K562 (cell line): ENCODE measurements at regions not wholly inside any gene's neighbourhood (a gene's known extent, or its start where the extent isn't known, plus 50 kb on each side); places are given as distances from the start of the nearest gene placed in this dataset.

Experiments used
- CAMTA2 ChIP-seq: fragments of 250-450 bp; sonication (Bioruptor Pico); conservative IDR thresholded peaks from 2 replicates; pipeline ENCODE4 v1.5.1; 2022
- CTCF ChIP-seq, 3 experiments: IDR thresholded peaks in 2 of 3; conservative IDR thresholded peaks in 1 of 3; 2 replicates each; pipeline ENCODE4 v1.5.1; 2011 to 2012; ENCODE audit warnings: low read length in 3 of 3, mild to moderate bottlenecking in 3 of 3, control low read depth in 2 of 3, improper control_type of control experiment in 1 of 3, inconsistent platforms in 1 of 3, low read depth in 1 of 3, mixed read lengths in 1 of 3, moderate library complexity in 1 of 3; ENCODE audit not compliant: insufficient read depth in 2 of 3
- E2F1 ChIP-seq: sonication (generic); formaldehyde crosslinking; IDR thresholded peaks from 2 replicates; pipeline ENCODE4 v1.8.1; 2023; ENCODE audit warnings: mild to moderate bottlenecking, missing genetic modification reagents, moderate library complexity
- ETV6 ChIP-seq, 3 experiments: fragments of 150-350 bp in 1 of 3; sonication (generic) in 1 of 3; formaldehyde crosslinking in 1 of 3; IDR thresholded peaks; 2 replicates each; pipeline versions ENCODE4 v1.6.1 to v1.8.0; 2014 to 2022; ENCODE audit warnings: borderline replicate concordance in 2 of 3, low read depth in 2 of 3, antibody characterized with exemption in 1 of 3, low read length in 1 of 3, mild to moderate bottlenecking in 1 of 3, missing genetic modification reagents in 1 of 3
- EZH2 ChIP-seq: IDR thresholded peaks from 2 replicates; pipeline ENCODE4 v1.6.1; 2012; ENCODE audit warnings: low read depth, mild to moderate bottlenecking, inconsistent platforms, low read length, borderline replicate concordance
- MNT ChIP-seq, 2 experiments: fragments of 450-650 bp; conservative IDR thresholded peaks; 2 replicates each; pipeline ENCODE4 v1.6.1; 2017; ENCODE audit warnings: mild to moderate bottlenecking in 2 of 2, moderate library complexity in 2 of 2
- RB1 ChIP-seq: fragments of 450-650 bp; IDR thresholded peaks from 2 replicates; pipeline ENCODE4 v1.6.1; 2017; ENCODE audit warnings: low read depth, mild to moderate bottlenecking
- TCF7 ChIP-seq: sonication (generic); IDR thresholded peaks from 2 replicates; pipeline ENCODE4 v1.6.1; 2016; ENCODE audit warnings: antibody characterized with exemption, borderline replicate concordance
- ZBTB7A ChIP-seq: IDR thresholded peaks from 2 replicates; pipeline ENCODE4 v1.6.1; 2011; ENCODE audit warnings: low read depth, mild to moderate bottlenecking, low read length, moderate library complexity, borderline replicate concordance; ENCODE audit not compliant: control insufficient read depth

- TF ChIP-seq EZH2 (no peak), ZBTB7A (no peak), CTCF (IDR thresholded peaks at IDR 0.05 in 2 of 3, conservative IDR thresholded peaks at IDR 0.05 in 1 of 3; ENCODE audit: insufficient read depth in 2 of 3, low read depth in 1 of 3, low read length in 3 of 3) (no peak), RB1 (no peak), E2F1 (CRISPR knock-in tag) (no peak), ETV6 (IDR thresholded peaks at IDR 0.05; ENCODE audit: borderline replicate concordance in 1 of 2, low read depth in 2 of 2, low read length in 1 of 2) (no peak), ETV6 (CRISPR knock-in tag; IDR thresholded peaks at IDR 0.05; ENCODE audit: borderline replicate concordance) (no peak), MNT (conservative IDR thresholded peaks at IDR 0.05) (no peak), TCF7 (no peak), CAMTA2 (CRISPR knock-in tag) (no peak)
Observed at GRCh38 chr14:39483682-39484081, 51.4 kb upstream of the FBXO33 start.
